AG10803 (cell line): ENCODE measurements at regions not wholly inside any gene's neighbourhood (a gene's known extent, or its start where the extent isn't known, plus 50 kb on each side); places are given as distances from the start of the nearest gene placed in this dataset.

Experiments used
- DNase-seq: peaks from one replicate; pipeline ENCODE4 v3.0.0; 2010; ENCODE audit warnings: low read depth
- H3K4me3 ChIP-seq: 2 replicates; pipeline ENCODE4 v1.5.1; 2011; ENCODE audit warnings: mild to moderate bottlenecking, low read length, control low read depth
- CTCF ChIP-seq: conservative IDR thresholded peaks from 2 replicates; pipeline ENCODE4 v1.5.1; 2011; ENCODE audit warnings: mild to moderate bottlenecking, low read length, control low read depth, inconsistent platforms

GRCh38 chr4:129335276-129335675, 239.3 kb downstream of the C4orf33 start:
- no peak for DNase-seq
- no peak overlapping the region for H3K4me3 ChIP-seq
- no peak for TF ChIP-seq CTCF

- no peak for DNase-seq
- TF ChIP-seq CTCF: no peak
- no peak overlapping the region for H3K4me3 ChIP-seq
Measured at GRCh38 chr4:129335818-129336217, 239.9 kb downstream of the C4orf33 start.

GRCh38 chr4:129336457-129337227, 240.7 kb downstream of the C4orf33 start:
- no peak overlapping the region for H3K4me3 ChIP-seq
- TF ChIP-seq CTCF: no peak
- DNase-seq: no peak

GRCh38 chr4:129337228-129337620, 241.3 kb downstream of the C4orf33 start:
- no peak overlapping the region for H3K4me3 ChIP-seq
- no peak for TF ChIP-seq CTCF
- DNase-seq: no peak

- peak overlapping the region; percentile 47 for H3K4me3 ChIP-seq
- TF ChIP-seq CTCF: no peak
- peak; percentile 81 for DNase-seq
Measured at GRCh38 chr4:129342819-129343408, 247.0 kb downstream of the C4orf33 start.

- no peak overlapping the region for H3K4me3 ChIP-seq
- peak; percentile 55 for TF ChIP-seq CTCF
- DNase-seq: peak; percentile 6
Measured at GRCh38 chr4:129344058-129344457, 248.1 kb downstream of the C4orf33 start.

- no peak for DNase-seq
- no peak for TF ChIP-seq CTCF
Measured at GRCh38 chr4:129345609-129346008, 249.7 kb downstream of the C4orf33 start.

More at GRCh38 chr4:129345609-129346008, 249.7 kb downstream of the C4orf33 start:
- no peak overlapping the region for H3K4me3 ChIP-seq
